NCI-H1105 (cell line): ENCODE measurements at regions not wholly inside any gene's neighbourhood (a gene's known extent, or its start where the extent isn't known, plus 50 kb on each side); places are given as distances from the start of the nearest gene placed in this dataset.

Source experiments
- DNase-seq: peaks from one replicate; lab custom pipeline; 2025; lab: John Stamatoyannopoulos, UW

- no peak for DNase-seq
These were observed 222.7 kb upstream of the LNX1 start for GRCh38 chr4:53813998-53814397.

- no peak for DNase-seq
These were observed 219.4 kb upstream of the LNX1 start for GRCh38 chr4:53810643-53811042.

GRCh38 chr4:53809816-53810215 lies 218.5 kb upstream of the LNX1 start:
- DNase-seq: no peak

GRCh38 chr4:53805291-53805690 lies 214.0 kb upstream of the LNX1 start:
- no peak for DNase-seq

- DNase-seq: no peak
These were observed 213.4 kb upstream of the LNX1 start for GRCh38 chr4:53804719-53805118.

- no peak for DNase-seq
These were observed 211.2 kb upstream of the LNX1 start for GRCh38 chr4:53802500-53802899.

GRCh38 chr4:53801373-53801772 lies 210.1 kb upstream of the LNX1 start:
- no peak for DNase-seq

GRCh38 chr4:53800741-53801140 lies 209.5 kb upstream of the LNX1 start:
- no peak for DNase-seq

- DNase-seq: no peak
These were observed 201.8 kb upstream of the LNX1 start for GRCh38 chr4:53793096-53793495.

- no peak for DNase-seq
These were observed 199.0 kb upstream of the LNX1 start for GRCh38 chr4:53790286-53790685.

- DNase-seq: no peak
These were observed 197.3 kb upstream of the LNX1 start for GRCh38 chr4:53788621-53789020.

- DNase-seq: no peak
These were observed 196.7 kb upstream of the LNX1 start for GRCh38 chr4:53788011-53788410.

- no peak for DNase-seq
These were observed 195.3 kb upstream of the LNX1 start for GRCh38 chr4:53786632-53787031.

GRCh38 chr4:53785996-53786395 lies 194.7 kb upstream of the LNX1 start:
- no peak for DNase-seq

- DNase-seq: no peak
These were observed 192.8 kb upstream of the LNX1 start for GRCh38 chr4:53784112-53784511.

- DNase-seq: no peak
These were observed 192.0 kb upstream of the LNX1 start for GRCh38 chr4:53783208-53783859.

- DNase-seq: no peak
These were observed 191.2 kb upstream of the LNX1 start for GRCh38 chr4:53782458-53782845.

- DNase-seq: no peak
These were observed 190.6 kb upstream of the LNX1 start for GRCh38 chr4:53781629-53782457.

GRCh38 chr4:53780736-53781400 lies 189.6 kb upstream of the LNX1 start:
- no peak for DNase-seq

GRCh38 chr4:53779025-53779424 lies 187.7 kb upstream of the LNX1 start:
- no peak for DNase-seq

GRCh38 chr4:53778155-53778554 lies 186.9 kb upstream of the LNX1 start:
- DNase-seq: no peak

GRCh38 chr4:53777244-53777984 lies 186.1 kb upstream of the LNX1 start:
- DNase-seq: no peak
